Tibial nerve (tissue), 4 donors: ENCODE measurements at regions not wholly inside any gene's neighbourhood (a gene's known extent, or its start where the extent isn't known, plus 50 kb on each side); places are given as distances from the start of the nearest gene placed in this dataset.

Experiments
- EP300 ChIP-seq, 2 donors: sonication (generic); formaldehyde crosslinking; IDR thresholded peaks; one replicate each; pipeline ENCODE4 v1.6.1; 2017; ENCODE audit warnings: antibody characterized with exemption in 2 of 2, mild to moderate bottlenecking in 1 of 2
- TF ChIP-seq, protein P1 (sequence below), 5 experiments: fragments of 200-600 bp in 3 of 5; fragments of 450-650 bp in 2 of 5; sonication (generic) in 3 of 5; IDR thresholded peaks; one replicate each; pipeline ENCODE4 v1.5.1; 2016 to 2019; ENCODE audit warnings: antibody characterized with exemption in 5 of 5, mild to moderate bottlenecking in 3 of 5, moderate library complexity in 2 of 5

DNA sequence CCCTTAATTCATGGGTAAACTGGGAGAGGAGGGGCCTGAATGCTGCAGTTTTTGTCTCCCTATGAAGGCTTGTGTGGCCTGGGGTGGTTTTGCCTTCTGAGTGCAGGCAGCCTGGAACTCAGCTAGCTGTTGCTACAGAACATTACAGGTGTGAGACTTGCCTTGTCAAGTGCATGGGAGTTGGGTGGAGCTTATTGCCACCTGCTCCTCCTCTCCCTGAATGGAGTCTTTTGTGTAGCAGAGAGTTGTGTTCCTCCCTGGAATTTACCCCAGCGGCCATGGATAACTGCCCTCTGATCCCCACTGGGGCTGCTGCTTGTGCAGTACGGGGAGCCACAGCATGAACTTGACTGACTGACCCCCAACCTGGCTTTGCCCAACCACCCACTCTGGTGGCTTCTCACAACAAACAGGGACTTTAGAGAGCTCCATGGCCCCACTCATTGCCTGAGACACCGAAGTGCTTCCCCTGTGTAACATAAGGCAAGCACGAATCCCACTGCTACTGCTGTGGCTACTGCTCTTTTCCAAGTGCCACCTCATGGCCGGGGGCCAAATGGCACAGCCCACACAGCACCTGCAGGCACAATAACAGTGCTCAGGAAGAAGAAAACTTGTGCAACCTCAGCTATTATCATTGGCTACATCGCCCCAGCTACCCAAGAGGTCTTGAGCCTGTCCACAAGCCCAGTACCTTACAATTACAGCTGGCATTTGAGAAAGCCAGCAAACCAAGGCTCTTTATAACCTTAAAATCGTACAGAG is 942.9 kb downstream of the CDH18 start:
- TF ChIP-seq, protein P1, sequence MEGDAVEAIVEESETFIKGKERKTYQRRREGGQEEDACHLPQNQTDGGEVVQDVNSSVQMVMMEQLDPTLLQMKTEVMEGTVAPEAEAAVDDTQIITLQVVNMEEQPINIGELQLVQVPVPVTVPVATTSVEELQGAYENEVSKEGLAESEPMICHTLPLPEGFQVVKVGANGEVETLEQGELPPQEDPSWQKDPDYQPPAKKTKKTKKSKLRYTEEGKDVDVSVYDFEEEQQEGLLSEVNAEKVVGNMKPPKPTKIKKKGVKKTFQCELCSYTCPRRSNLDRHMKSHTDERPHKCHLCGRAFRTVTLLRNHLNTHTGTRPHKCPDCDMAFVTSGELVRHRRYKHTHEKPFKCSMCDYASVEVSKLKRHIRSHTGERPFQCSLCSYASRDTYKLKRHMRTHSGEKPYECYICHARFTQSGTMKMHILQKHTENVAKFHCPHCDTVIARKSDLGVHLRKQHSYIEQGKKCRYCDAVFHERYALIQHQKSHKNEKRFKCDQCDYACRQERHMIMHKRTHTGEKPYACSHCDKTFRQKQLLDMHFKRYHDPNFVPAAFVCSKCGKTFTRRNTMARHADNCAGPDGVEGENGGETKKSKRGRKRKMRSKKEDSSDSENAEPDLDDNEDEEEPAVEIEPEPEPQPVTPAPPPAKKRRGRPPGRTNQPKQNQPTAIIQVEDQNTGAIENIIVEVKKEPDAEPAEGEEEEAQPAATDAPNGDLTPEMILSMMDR (IDR thresholded peaks at IDR 0.05): no peak
- TF ChIP-seq EP300 (IDR thresholded peaks at IDR 0.05): no peak
